GM23338 (cell line): ENCODE measurements at regions not wholly inside any gene's neighbourhood (a gene's known extent, or its start where the extent isn't known, plus 50 kb on each side); places are given as distances from the start of the nearest gene placed in this dataset.

Experiments
- ATAC-seq: fragments of 200-7000 bp; cut with Tn5 transposase; 3 replicates; pipeline ENCODE4 v1.9.1; 2020
- DNase-seq: peaks from one replicate; pipeline ENCODE4 v3.0.0-alpha.2; 2015; ENCODE audit warnings: low spot score
- H2AFZ ChIP-seq: fragments of 200-600 bp; sonication (generic); 2 replicates; pipeline ENCODE4 v1.8.0; 2016; ENCODE audit warnings: antibody characterized with exemption, mild to moderate bottlenecking, moderate library complexity
- H3F3A ChIP-seq: fragments of 200-600 bp; sonication (generic); replicated peaks from 2 replicates; pipeline ENCODE4 v1.8.0; 2017; ENCODE audit warnings: antibody characterized with exemption, mixed run types, low read depth
- H3K27ac ChIP-seq: fragments of 200-600 bp; sonication (generic); 2 replicates; pipeline ENCODE4 v1.6.1; 2016; ENCODE audit warnings: low read depth
- H3K27me3 ChIP-seq: fragments of 200-600 bp; sonication (generic); 2 replicates; pipeline ENCODE4 v1.8.0; 2016; ENCODE audit warnings: mild to moderate bottlenecking, mixed run types, moderate library complexity; ENCODE audit not compliant: insufficient read depth
- H3K36me3 ChIP-seq: fragments of 200-600 bp; sonication (generic); 2 replicates; pipeline ENCODE4 v1.8.0; 2016; ENCODE audit warnings: mild to moderate bottlenecking; ENCODE audit not compliant: insufficient read depth
- H3K4me1 ChIP-seq: fragments of 200-600 bp; sonication (generic); 2 replicates; pipeline ENCODE4 v1.8.0; 2016; ENCODE audit warnings: mild to moderate bottlenecking, moderate library complexity; ENCODE audit not compliant: insufficient read depth
- H3K4me2 ChIP-seq: fragments of 200-600 bp; sonication (generic); 2 replicates; pipeline ENCODE4 v1.7.1; 2017; ENCODE audit warnings: mixed run types
- H3K4me3 ChIP-seq: fragments of 200-600 bp; sonication (generic); 2 replicates; pipeline ENCODE4 v1.6.1; 2016; ENCODE audit warnings: mixed run types
- H3K79me2 ChIP-seq: fragments of 200-600 bp; sonication (generic); replicated peaks from 2 replicates; pipeline ENCODE4 v1.8.0; 2017; ENCODE audit warnings: mild to moderate bottlenecking; ENCODE audit not compliant: insufficient read depth
- H3K9me2 ChIP-seq: fragments of 200-600 bp; sonication (generic); 2 replicates; pipeline ENCODE4 v1.8.0; 2017; ENCODE audit not compliant: insufficient read depth
- H4K20me1 ChIP-seq: fragments of 200-600 bp; sonication (generic); replicated peaks from 2 replicates; pipeline ENCODE4 v1.8.0; 2017; ENCODE audit warnings: mild to moderate bottlenecking; ENCODE audit not compliant: insufficient read depth
- H3K27ac Mint-ChIP-seq: 2 replicates; pipeline ENCODE4 v1.8.0; 2020; ENCODE audit warnings: inconsistent platforms, mild to moderate bottlenecking, moderate library complexity, mixed read lengths
- H3K27me3 Mint-ChIP-seq: 3 replicates; pipeline ENCODE4 v1.8.0; 2022; ENCODE audit warnings: low read depth, mild to moderate bottlenecking, moderate library complexity, mixed read lengths, inconsistent platforms; ENCODE audit not compliant: insufficient read depth, poor library complexity
- H3K36me3 Mint-ChIP-seq: 3 replicates; pipeline ENCODE4 v1.8.0; 2021; ENCODE audit warnings: low read depth, mild to moderate bottlenecking, inconsistent platforms, moderate library complexity, mixed read lengths
- H3K4me1 Mint-ChIP-seq: 3 replicates; pipeline ENCODE4 v1.8.0; 2020; ENCODE audit warnings: mild to moderate bottlenecking, inconsistent platforms, mixed read lengths
- H3K4me3 Mint-ChIP-seq: 3 replicates; pipeline ENCODE4 v1.8.0; 2021; ENCODE audit warnings: moderate library complexity, mild to moderate bottlenecking, inconsistent platforms, mixed read lengths
- H3K9me3 Mint-ChIP-seq: 3 replicates; pipeline ENCODE4 v1.8.0; 2020; ENCODE audit warnings: moderate library complexity, mild to moderate bottlenecking, inconsistent platforms, mixed read lengths
- CREB1 ChIP-seq: fragments of 250-450 bp; sonication (Bioruptor Pico); IDR thresholded peaks from 2 replicates; pipeline ENCODE4 v1.5.0; 2020; ENCODE audit warnings: low read depth, mild to moderate bottlenecking, moderate library complexity
- CTCF ChIP-seq, 2 experiments: fragments of 200-600 bp in 1 of 2; sonication (generic) in 1 of 2; conservative IDR thresholded peaks; 2 replicates each; pipeline versions ENCODE4 v1.5.1 to v1.6.1; 2016 to 2017; ENCODE audit warnings: antibody characterized with exemption in 2 of 2, low read depth in 2 of 2, mild to moderate bottlenecking in 2 of 2, moderate library complexity in 1 of 2
- EZH2 ChIP-seq: fragments of 200-600 bp; sonication (generic); IDR thresholded peaks from one replicate; pipeline ENCODE4 v1.8.0; 2017; ENCODE audit warnings: antibody characterized with exemption, mild to moderate bottlenecking, low read depth; ENCODE audit not compliant: unreplicated experiment
- EZH2phosphoT487 ChIP-seq: fragments of 200-600 bp; sonication (generic); IDR thresholded peaks from one replicate; pipeline ENCODE4 v1.8.1; 2018; ENCODE audit warnings: antibody characterized with exemption; ENCODE audit not compliant: unreplicated experiment
- JUNB ChIP-seq: IDR thresholded peaks from one replicate; pipeline ENCODE4 v1.6.1; 2016; ENCODE audit warnings: antibody characterized with exemption; ENCODE audit not compliant: unreplicated experiment
- NANOG ChIP-seq: IDR thresholded peaks from 2 replicates; pipeline ENCODE4 v1.6.1; 2016; ENCODE audit warnings: antibody characterized with exemption, borderline replicate concordance
- POLR2AphosphoS5 ChIP-seq: IDR thresholded peaks from 2 replicates; pipeline ENCODE4 v1.6.1; 2016; ENCODE audit warnings: antibody characterized with exemption, low read depth
- REST ChIP-seq: IDR thresholded peaks from one replicate; pipeline ENCODE4 v1.6.1; 2018; ENCODE audit warnings: antibody characterized with exemption; ENCODE audit not compliant: unreplicated experiment
- STAT1 ChIP-seq: IDR thresholded peaks from one replicate; pipeline ENCODE4 v1.6.1; 2016; ENCODE audit warnings: antibody characterized with exemption; ENCODE audit not compliant: unreplicated experiment
- ZNF114 ChIP-seq: fragments of 250-450 bp; sonication (Bioruptor Pico); IDR thresholded peaks from 2 replicates; pipeline ENCODE4 v1.5.0; 2020; ENCODE audit warnings: mild to moderate bottlenecking, moderate library complexity
- ZNF331 ChIP-seq: fragments of 250-450 bp; sonication (Bioruptor Pico); IDR thresholded peaks from 2 replicates; pipeline ENCODE4 v1.5.0; 2020; ENCODE audit warnings: low read depth, mild to moderate bottlenecking, moderate library complexity
- ZNF462 ChIP-seq: fragments of 250-450 bp; sonication (Bioruptor Pico); IDR thresholded peaks from 2 replicates; pipeline ENCODE4 v1.5.0; 2020; ENCODE audit warnings: mild to moderate bottlenecking, moderate library complexity
- TF ChIP-seq, protein P1 (sequence below): IDR thresholded peaks from 2 replicates; pipeline ENCODE4 v1.6.1; 2016; ENCODE audit warnings: antibody characterized with exemption

GRCh38 chr10:14448197-14448990 is 117.7 kb upstream of the FRMD4A start:
- no peak overlapping the region for H3K4me3 ChIP-seq
- no peaks in the 10 kb centered on the region; the same call in 2 of the 3 replicates for H3K4me1 Mint-ChIP-seq
- H3K4me1 ChIP-seq: no peaks in the 10 kb centered on the region
- H3K79me2 ChIP-seq: no peaks in the 10 kb centered on the region
- H2AFZ ChIP-seq: peak overlapping the region; percentile 90; the same call in 1 of the 2 replicates
- H3K9me3 Mint-ChIP-seq: no peaks in the 10 kb centered on the region
- ATAC-seq (no peak), DNase-seq (no peak)
- 0 out of 2 replicates have a peak, but pooled peaks cover 3% of the 10 kb centered on the region for H3K9me2 ChIP-seq
- no peaks in the 10 kb centered on the region for H3K27me3 ChIP-seq
- H3K27me3 Mint-ChIP-seq: peaks cover 3% of the 10 kb centered on the region
- no peaks in the 10 kb centered on the region for H3K36me3 ChIP-seq
- peaks cover 8% of the 10 kb centered on the region; the same call in 1 of the 2 replicates for H3F3A ChIP-seq
- no peak overlapping the region for H3K4me2 ChIP-seq
- H3K27ac Mint-ChIP-seq: no peak overlapping the region
- H3K36me3 Mint-ChIP-seq: no peaks in the 10 kb centered on the region
- no peak overlapping the region for H3K4me3 Mint-ChIP-seq
- TF ChIP-seq ZNF331: no peak
- no peak for TF ChIP-seq POLR2AphosphoS5
- no peak for TF ChIP-seq REST
- no peak for TF ChIP-seq EZH2phosphoT487
- no peak for TF ChIP-seq NANOG
- TF ChIP-seq JUNB: no peak
- TF ChIP-seq EZH2: no peak
- TF ChIP-seq, protein P1, sequence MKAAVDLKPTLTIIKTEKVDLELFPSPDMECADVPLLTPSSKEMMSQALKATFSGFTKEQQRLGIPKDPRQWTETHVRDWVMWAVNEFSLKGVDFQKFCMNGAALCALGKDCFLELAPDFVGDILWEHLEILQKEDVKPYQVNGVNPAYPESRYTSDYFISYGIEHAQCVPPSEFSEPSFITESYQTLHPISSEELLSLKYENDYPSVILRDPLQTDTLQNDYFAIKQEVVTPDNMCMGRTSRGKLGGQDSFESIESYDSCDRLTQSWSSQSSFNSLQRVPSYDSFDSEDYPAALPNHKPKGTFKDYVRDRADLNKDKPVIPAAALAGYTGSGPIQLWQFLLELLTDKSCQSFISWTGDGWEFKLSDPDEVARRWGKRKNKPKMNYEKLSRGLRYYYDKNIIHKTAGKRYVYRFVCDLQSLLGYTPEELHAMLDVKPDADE: no peak
- no peak for TF ChIP-seq ZNF462 (CRISPR knock-in tag)
- TF ChIP-seq CREB1 (CRISPR knock-in tag): no peak
- TF ChIP-seq ZNF114 (CRISPR knock-in tag): no peak
- no peak for TF ChIP-seq CTCF (conservative IDR thresholded peaks at IDR 0.05; ENCODE audit: low read depth in 2 of 2)
- no peak for TF ChIP-seq STAT1
- no peak overlapping the region for H3K27ac ChIP-seq
- H4K20me1 ChIP-seq: no peaks in the 10 kb centered on the region
